Activated naive CD4-positive, alpha-beta T cell treated with anti-CD3 and anti-CD28 coated beads, Interleukin-2, amount 50 U/mL, for 24 hours (primary cell): ENCODE measurements at regions not wholly inside any gene's neighbourhood (a gene's known extent, or its start where the extent isn't known, plus 50 kb on each side); places are given as distances from the start of the nearest gene placed in this dataset.
"Not testable (repeated sequence)": the region's sequence is repeated elsewhere in the genome, so short reads cannot be mapped to it uniquely, and the experiment has no call there.

Experiments used
- H3K27ac Mint-ChIP-seq: one replicate; pipeline ENCODE4 v1.8.0; 2021; ENCODE audit warnings: mild to moderate bottlenecking, mixed read lengths
- H3K27me3 Mint-ChIP-seq: one replicate; pipeline ENCODE4 v1.8.0; 2021; ENCODE audit warnings: mixed read lengths
- H3K36me3 Mint-ChIP-seq: one replicate; pipeline ENCODE4 v1.8.0; 2021; ENCODE audit warnings: mixed read lengths
- H3K4me1 Mint-ChIP-seq: one replicate; pipeline ENCODE4 v1.8.0; 2021; ENCODE audit warnings: mixed read lengths
- H3K4me3 Mint-ChIP-seq: one replicate; pipeline ENCODE4 v1.8.0; 2021; ENCODE audit warnings: mild to moderate bottlenecking, mixed read lengths
- H3K9me3 Mint-ChIP-seq: one replicate; pipeline ENCODE4 v1.8.0; 2021; ENCODE audit warnings: mixed read lengths

DNA sequence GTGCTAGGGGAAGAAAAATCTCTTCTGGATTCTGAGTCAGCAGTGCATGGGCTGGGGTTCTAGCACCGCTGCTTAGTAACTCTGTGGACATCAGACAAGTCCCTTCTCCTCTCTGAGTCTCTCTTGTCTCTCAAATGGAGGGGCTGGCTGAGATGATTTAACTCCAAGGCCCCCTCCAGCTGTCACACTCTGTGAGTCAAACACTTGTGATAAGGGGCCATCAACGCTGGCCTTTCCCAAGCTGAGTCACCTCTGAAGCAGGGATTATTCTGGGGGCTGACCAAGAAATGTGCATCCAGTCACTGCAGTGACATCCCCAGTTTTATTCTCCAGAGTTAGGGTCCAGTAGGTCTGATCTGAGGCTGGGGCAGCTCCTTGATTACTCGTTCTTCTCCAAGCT lies 110.4 kb upstream of the ZNF462 start:
- Mint-ChIP-seq H3K27ac (no peak overlapping the region), H3K9me3 (peaks cover 4% of the 10 kb centered on the region), H3K36me3 (no peaks in the 10 kb centered on the region), H3K4me3 (no peak overlapping the region), H3K4me1 (no peaks in the 10 kb centered on the region), H3K27me3 (peaks cover 2% of the 10 kb centered on the region)

- Mint-ChIP-seq H3K36me3 (no peaks in the 10 kb centered on the region), H3K4me3 (no peak overlapping the region), H3K27ac (no peak overlapping the region)
Observed at GRCh38 chr9:106753155-106753671, 109.8 kb upstream of the ZNF462 start.

DNA sequence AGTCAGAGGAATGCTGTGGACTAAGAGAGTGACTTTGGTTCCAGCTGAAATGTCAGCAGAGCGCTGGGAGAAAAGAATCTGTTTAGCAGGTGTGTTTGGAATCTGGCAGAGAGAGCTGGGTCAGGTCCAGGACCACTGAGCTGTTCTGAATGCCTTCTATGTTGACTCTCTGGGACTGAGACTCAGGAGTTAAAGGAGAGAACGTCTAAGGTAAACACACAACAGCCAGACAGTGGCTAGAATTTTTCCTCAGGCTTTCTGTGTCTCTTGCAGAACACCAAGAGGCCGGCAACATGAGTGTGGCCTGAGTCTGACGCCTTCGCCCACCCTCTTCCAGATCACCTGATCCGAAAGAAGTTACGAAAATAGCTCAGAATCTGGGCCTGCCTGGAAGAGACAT lies 107.2 kb upstream of the ZNF462 start:
- H3K4me3 Mint-ChIP-seq, result no peak overlapping the region
- H3K36me3 Mint-ChIP-seq, result no peaks in the 10 kb centered on the region
- H3K9me3 Mint-ChIP-seq, result peaks cover 4% of the 10 kb centered on the region
- H3K27me3 Mint-ChIP-seq, result peaks cover 2% of the 10 kb centered on the region
- H3K27ac Mint-ChIP-seq, result no peak overlapping the region
- no peaks in the 10 kb centered on the region for H3K4me1 Mint-ChIP-seq

More at GRCh38 chr9:106753155-106753671, 109.8 kb upstream of the ZNF462 start:
- Mint-ChIP-seq H3K27me3 (peaks cover 2% of the 10 kb centered on the region), H3K4me1 (no peaks in the 10 kb centered on the region), H3K9me3 (peaks cover 4% of the 10 kb centered on the region)

DNA sequence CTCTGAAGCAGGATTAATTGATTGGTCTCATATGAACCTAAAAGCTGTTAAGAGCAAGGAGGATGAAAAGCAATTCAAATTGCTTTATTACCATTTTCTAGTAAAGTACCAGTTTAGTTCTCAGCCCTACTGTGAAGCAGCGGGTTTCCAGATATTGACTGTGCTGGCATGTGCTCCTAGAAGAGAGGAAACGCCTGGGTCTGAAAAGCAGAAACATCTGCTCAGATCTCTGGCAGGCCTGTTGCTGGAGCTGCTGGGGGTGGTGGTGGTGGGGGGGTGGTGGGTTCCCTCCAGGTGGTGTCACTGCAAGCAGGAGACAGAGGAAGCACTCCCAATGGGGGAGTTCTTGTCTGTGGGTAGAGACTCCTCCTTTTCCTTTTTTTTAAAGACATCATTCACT lies 105.5 kb upstream of the ZNF462 start:
- Mint-ChIP-seq H3K4me1 (no peaks in the 10 kb centered on the region), H3K4me3 (no peak overlapping the region), H3K36me3 (no peaks in the 10 kb centered on the region), H3K9me3 (peaks cover 4% of the 10 kb centered on the region), H3K27me3 (peaks cover 2% of the 10 kb centered on the region), H3K27ac (no peak overlapping the region)

DNA sequence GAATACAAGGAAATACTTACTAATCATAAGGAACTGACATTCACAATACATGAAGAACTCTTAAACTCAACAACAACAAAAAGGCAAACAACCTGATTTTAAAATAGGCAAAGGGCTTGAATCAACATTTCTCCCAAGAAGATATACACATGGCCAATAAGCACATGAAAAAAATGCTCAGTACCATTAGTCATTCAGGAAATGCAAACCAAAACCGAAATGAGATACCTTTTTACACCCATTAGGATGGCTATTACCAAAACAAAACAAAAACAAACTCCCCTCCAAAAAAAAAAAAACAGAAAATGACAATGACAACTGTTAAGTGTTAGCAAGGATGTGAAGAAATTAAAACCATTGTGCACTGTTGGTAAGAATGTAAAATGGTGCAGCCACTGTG lies 104.1 kb upstream of the ZNF462 start:
- H3K9me3 Mint-ChIP-seq, result no peaks in the 10 kb centered on the region
- no peaks in the 10 kb centered on the region for H3K36me3 Mint-ChIP-seq
- H3K4me1 Mint-ChIP-seq, result no peaks in the 10 kb centered on the region
- no peak overlapping the region for H3K27ac Mint-ChIP-seq
- no peak overlapping the region for H3K4me3 Mint-ChIP-seq
- H3K27me3 Mint-ChIP-seq, result peaks cover 2% of the 10 kb centered on the region

GRCh38 chr9:106761493-106761892 lies 101.5 kb upstream of the ZNF462 start:
- Mint-ChIP-seq H3K27me3 (peaks cover 2% of the 10 kb centered on the region), H3K36me3 (no peaks in the 10 kb centered on the region), H3K4me1 (no peaks in the 10 kb centered on the region), H3K4me3 (no peak overlapping the region), H3K9me3 (peaks cover 5% of the 10 kb centered on the region), H3K27ac (no peak overlapping the region)

- H3K4me3 Mint-ChIP-seq, result no peak overlapping the region
- H3K4me1 Mint-ChIP-seq, result no peaks in the 10 kb centered on the region
Observed at GRCh38 chr9:106766616-106767015, 96.3 kb upstream of the ZNF462 start.

GRCh38 chr9:106769331-106769730 lies 93.6 kb upstream of the ZNF462 start:
- Mint-ChIP-seq H3K27me3 (no peaks in the 10 kb centered on the region), H3K27ac (no peak overlapping the region), H3K9me3 (peaks cover 5% of the 10 kb centered on the region), H3K36me3 (no peaks in the 10 kb centered on the region), H3K4me3 (no peak overlapping the region), H3K4me1 (no peaks in the 10 kb centered on the region)

More at GRCh38 chr9:106766616-106767015, 96.3 kb upstream of the ZNF462 start:
- H3K27ac Mint-ChIP-seq, result no peak overlapping the region
- no peaks in the 10 kb centered on the region for H3K36me3 Mint-ChIP-seq
- no peaks in the 10 kb centered on the region for H3K27me3 Mint-ChIP-seq
- H3K9me3 Mint-ChIP-seq, result peaks cover 5% of the 10 kb centered on the region

GRCh38 chr9:106771608-106772007 lies 91.4 kb upstream of the ZNF462 start:
- Mint-ChIP-seq H3K4me1 (no peaks in the 10 kb centered on the region), H3K4me3 (no peak overlapping the region), H3K36me3 (no peaks in the 10 kb centered on the region), H3K27ac (no peak overlapping the region), H3K27me3 (no peaks in the 10 kb centered on the region), H3K9me3 (no peaks in the 10 kb centered on the region)

DNA sequence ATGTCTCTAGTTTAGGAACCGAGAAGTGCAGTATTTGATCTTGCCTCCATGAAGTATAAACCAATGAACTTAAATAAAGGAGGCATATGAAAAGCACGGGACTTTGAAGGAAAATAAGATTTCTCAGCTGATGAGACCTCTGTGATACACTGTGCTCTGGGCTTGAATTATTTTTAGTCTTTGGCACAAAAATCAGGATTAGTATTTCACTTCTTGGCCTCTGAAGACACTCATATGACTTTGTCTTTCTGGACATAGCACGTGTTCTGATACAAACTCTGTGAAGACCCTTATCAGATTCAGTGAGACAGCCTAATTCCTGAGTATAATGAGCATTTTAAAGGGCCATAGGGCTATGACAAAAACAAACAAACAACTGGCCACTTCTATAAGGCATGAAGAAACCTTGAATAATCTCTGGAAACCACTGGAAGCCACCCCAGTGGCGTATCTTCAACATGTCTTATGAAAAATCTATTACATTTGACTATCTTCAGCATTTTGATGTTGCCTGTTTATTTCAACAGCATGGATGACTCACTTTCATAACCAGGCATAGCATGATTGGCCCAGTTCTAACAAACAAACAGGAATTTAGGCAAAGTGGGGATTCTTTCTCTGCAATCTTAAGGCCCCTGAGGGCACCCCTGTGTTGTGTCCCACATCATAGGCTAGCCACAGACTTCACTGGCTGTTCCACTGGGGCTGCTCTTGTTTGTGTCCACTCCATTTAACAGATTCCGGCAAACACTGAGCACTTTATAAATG lies 90.3 kb upstream of the ZNF462 start:
- Mint-ChIP-seq H3K9me3 (no peaks in the 10 kb centered on the region), H3K27ac (no peak overlapping the region), H3K4me1 (no peaks in the 10 kb centered on the region), H3K27me3 (no peaks in the 10 kb centered on the region), H3K4me3 (no peak overlapping the region), H3K36me3 (no peaks in the 10 kb centered on the region)

DNA sequence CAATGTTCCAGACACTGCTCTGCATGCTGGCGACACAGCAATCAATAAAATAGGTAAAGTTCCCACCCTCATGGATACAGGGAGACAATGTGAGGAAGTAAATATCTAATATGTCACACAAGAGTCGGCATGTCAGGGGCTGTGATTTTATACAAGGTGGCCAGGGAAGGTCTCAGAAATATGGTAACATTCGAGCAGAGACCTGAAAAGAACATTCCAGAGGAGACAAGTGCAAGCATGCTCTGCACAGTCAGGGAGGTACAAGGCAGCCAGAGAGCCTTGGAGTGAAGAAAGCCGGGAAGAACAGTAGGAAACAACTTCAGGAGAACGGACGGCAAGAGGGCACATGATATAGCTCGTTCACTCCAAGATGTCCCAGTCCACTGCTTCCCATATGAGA lies 89.2 kb upstream of the ZNF462 start:
- H3K27ac Mint-ChIP-seq, result no peak overlapping the region
- H3K36me3 Mint-ChIP-seq, result no peaks in the 10 kb centered on the region
- H3K9me3 Mint-ChIP-seq, result no peaks in the 10 kb centered on the region
- no peak overlapping the region for H3K4me3 Mint-ChIP-seq
- H3K4me1 Mint-ChIP-seq, result no peaks in the 10 kb centered on the region
- no peaks in the 10 kb centered on the region for H3K27me3 Mint-ChIP-seq

- H3K4me1 Mint-ChIP-seq, result no peaks in the 10 kb centered on the region
Observed at GRCh38 chr9:106775960-106776359, 87.0 kb upstream of the ZNF462 start.

DNA sequence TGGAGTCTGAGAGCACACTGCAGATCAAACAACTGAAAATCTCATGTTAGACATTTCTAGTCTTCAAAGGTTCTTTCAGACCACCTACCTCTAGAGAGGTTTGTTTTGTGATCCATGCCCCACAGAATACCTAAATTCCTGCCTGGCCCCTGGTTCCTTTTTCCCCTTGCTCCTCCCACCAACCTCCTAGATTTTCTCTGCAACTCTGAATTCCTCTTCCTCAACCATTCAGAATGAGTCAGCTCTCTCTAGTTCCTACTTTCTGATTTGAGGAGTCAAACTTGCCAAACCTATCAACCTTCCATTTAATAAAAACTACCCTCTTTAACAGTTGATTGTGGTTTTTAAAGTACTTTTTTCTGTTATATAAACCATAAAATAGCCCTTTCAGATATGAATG lies 83.2 kb upstream of the ZNF462 start:
- H3K27me3 Mint-ChIP-seq, result no peaks in the 10 kb centered on the region
- no peak overlapping the region for H3K4me3 Mint-ChIP-seq
- no peak overlapping the region for H3K27ac Mint-ChIP-seq
- peaks cover 4% of the 10 kb centered on the region for H3K9me3 Mint-ChIP-seq
- no peaks in the 10 kb centered on the region for H3K4me1 Mint-ChIP-seq
- no peaks in the 10 kb centered on the region for H3K36me3 Mint-ChIP-seq

More at GRCh38 chr9:106775960-106776359, 87.0 kb upstream of the ZNF462 start:
- no peak overlapping the region for H3K4me3 Mint-ChIP-seq
- H3K27ac Mint-ChIP-seq, result no peak overlapping the region
- H3K27me3 Mint-ChIP-seq, result no peaks in the 10 kb centered on the region
- no peaks in the 10 kb centered on the region for H3K36me3 Mint-ChIP-seq
- H3K9me3 Mint-ChIP-seq, result no peaks in the 10 kb centered on the region

DNA sequence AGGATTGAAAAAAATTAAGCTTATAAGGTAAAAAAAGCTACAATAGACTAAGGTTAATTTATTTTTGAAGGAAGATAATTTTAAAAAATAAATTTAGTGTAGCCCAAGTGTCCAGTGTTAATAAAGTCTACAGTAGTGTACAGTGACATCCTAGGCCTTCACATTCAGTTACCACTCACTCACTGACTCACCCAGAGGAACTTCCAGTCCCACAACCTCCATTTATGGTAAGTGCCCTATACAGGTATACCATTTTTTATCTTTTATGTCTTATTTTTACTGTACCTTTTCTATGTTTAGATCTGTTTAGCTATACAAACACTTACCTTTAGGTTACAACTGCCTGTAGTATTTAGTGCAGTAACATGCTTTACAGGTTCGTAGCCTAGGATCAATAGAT lies 79.8 kb upstream of the ZNF462 start:
- H3K9me3 Mint-ChIP-seq, result peaks cover 4% of the 10 kb centered on the region
- H3K4me1 Mint-ChIP-seq, result no peaks in the 10 kb centered on the region
- no peak overlapping the region for H3K27ac Mint-ChIP-seq
- no peaks in the 10 kb centered on the region for H3K27me3 Mint-ChIP-seq
- H3K36me3 Mint-ChIP-seq, result no peaks in the 10 kb centered on the region
- H3K4me3 Mint-ChIP-seq, result no peak overlapping the region

GRCh38 chr9:106784076-106784475 lies 78.9 kb upstream of the ZNF462 start:
- no peaks in the 10 kb centered on the region for H3K27me3 Mint-ChIP-seq
- peaks cover 4% of the 10 kb centered on the region for H3K9me3 Mint-ChIP-seq
- H3K27ac Mint-ChIP-seq, result no peak overlapping the region
- no peaks in the 10 kb centered on the region for H3K36me3 Mint-ChIP-seq
- no peak overlapping the region for H3K4me3 Mint-ChIP-seq
- H3K4me1 Mint-ChIP-seq, result no peaks in the 10 kb centered on the region

DNA sequence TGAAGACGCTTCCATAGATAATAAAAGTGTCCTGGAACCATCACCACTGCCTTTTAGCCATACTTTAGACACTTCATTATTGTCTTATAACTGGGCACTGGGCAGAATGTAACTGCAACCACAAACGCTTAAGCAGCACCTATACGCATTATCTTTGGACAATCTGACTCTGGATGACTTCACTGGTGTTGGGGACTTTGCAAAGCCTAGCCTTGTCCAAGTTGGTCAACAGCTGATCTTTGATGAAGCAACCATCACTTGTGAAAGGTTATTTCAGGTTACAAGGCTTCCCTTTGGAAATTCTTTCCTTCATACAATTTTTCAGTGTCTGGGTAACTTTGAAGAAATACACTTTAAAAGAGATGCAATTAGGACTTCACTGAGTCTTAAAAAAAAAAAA lies 77.8 kb upstream of the ZNF462 start:
- no peaks in the 10 kb centered on the region for H3K27me3 Mint-ChIP-seq
- no peak overlapping the region for H3K4me3 Mint-ChIP-seq
- H3K36me3 Mint-ChIP-seq, result no peaks in the 10 kb centered on the region
- H3K4me1 Mint-ChIP-seq, result no peaks in the 10 kb centered on the region
- H3K27ac Mint-ChIP-seq, result no peak overlapping the region
- H3K9me3 Mint-ChIP-seq, result peaks cover 4% of the 10 kb centered on the region

- not testable (repeated sequence) for H3K27ac Mint-ChIP-seq, H3K4me1 Mint-ChIP-seq, H3K36me3 Mint-ChIP-seq, H3K27me3 Mint-ChIP-seq, H3K4me3 Mint-ChIP-seq, H3K9me3 Mint-ChIP-seq
Observed at GRCh38 chr9:106788021-106788420, 74.9 kb upstream of the ZNF462 start.
